ENCODE measurements at regions not wholly inside any gene's neighbourhood (a gene's known extent, or its start where the extent isn't known, plus 50 kb on each side); places are given as distances from the start of the nearest gene placed in this dataset.
"Not testable (repeated sequence)": the region's sequence is repeated elsewhere in the genome, so short reads cannot be mapped to it uniquely, and the experiment has no call there.

- Histone ChIP-seq H3K27me3 (ENCODE audit: low read length) (no peaks in the 10 kb centered on the region), H3K4me1 (ENCODE audit: low read length) (no peaks in the 10 kb centered on the region), H3K4me3 (ENCODE audit: low read length) (no peak overlapping the region), H4K20me1 (ENCODE audit: insufficient read depth, low read depth, low read length) (no peaks in the 10 kb centered on the region), H3K9ac (ENCODE audit: low read length) (no peak overlapping the region), H3K79me2 (ENCODE audit: low read length) (no peaks in the 10 kb centered on the region), H2AFZ (ENCODE audit: low read length) (no peak overlapping the region), H3K4me2 (ENCODE audit: low read depth, low read length, poor library complexity, severe bottlenecking) (no peak overlapping the region), H3K9me2 (replicated peaks; ENCODE audit: insufficient read depth, low read length) (no peaks in the 10 kb centered on the region), H3K9me3 (ENCODE audit: low read length) (peaks cover 23% of the 10 kb centered on the region), H3K36me3 (ENCODE audit: insufficient read depth, low read length) (no peaks in the 10 kb centered on the region), H3K27ac (ENCODE audit: low read length) (no peak overlapping the region)
- DNase-seq = no peak
Measured at GRCh38 chr7:51817694-51818225, 501.2 kb upstream of the COBL start.

GRCh38 chr7:51805783-51806431 lies 489.3 kb upstream of the COBL start:
- not testable (repeated sequence) for H3K4me2 ChIP-seq (ENCODE audit: low read depth, low read length, poor library complexity, severe bottlenecking); DNase-seq; H3K27me3 ChIP-seq (ENCODE audit: low read length); H3K4me1 ChIP-seq (ENCODE audit: low read length); H3K36me3 ChIP-seq (ENCODE audit: insufficient read depth, low read length); H3K4me3 ChIP-seq (ENCODE audit: low read length); H2AFZ ChIP-seq (ENCODE audit: low read length); H3K27ac ChIP-seq (ENCODE audit: low read length); H3K9me2 ChIP-seq (replicated peaks; ENCODE audit: insufficient read depth, low read length); H3K9me3 ChIP-seq (ENCODE audit: low read length); H3K9ac ChIP-seq (ENCODE audit: low read length); H3K79me2 ChIP-seq (ENCODE audit: low read length); H4K20me1 ChIP-seq (ENCODE audit: insufficient read depth, low read depth, low read length)

GRCh38 chr7:51802718-51803117 lies 486.1 kb upstream of the COBL start:
- no peaks in the 10 kb centered on the region for H4K20me1 ChIP-seq (ENCODE audit: insufficient read depth, low read depth, low read length)
- H3K4me2 ChIP-seq (ENCODE audit: low read depth, low read length, poor library complexity, severe bottlenecking) = no peak overlapping the region
- H3K27ac ChIP-seq (ENCODE audit: low read length) = no peak overlapping the region

GRCh38 chr7:51797371-51797770 lies 480.8 kb upstream of the COBL start:
- DNase-seq = no peak
- Histone ChIP-seq H3K79me2 (ENCODE audit: low read length) (no peaks in the 10 kb centered on the region), H3K27me3 (ENCODE audit: low read length) (no peaks in the 10 kb centered on the region), H2AFZ (ENCODE audit: low read length) (no peak overlapping the region), H3K36me3 (ENCODE audit: insufficient read depth, low read length) (no peaks in the 10 kb centered on the region), H3K9me3 (ENCODE audit: low read length) (peaks cover 11% of the 10 kb centered on the region), H4K20me1 (ENCODE audit: insufficient read depth, low read depth, low read length) (no peaks in the 10 kb centered on the region), H3K4me1 (ENCODE audit: low read length) (no peaks in the 10 kb centered on the region), H3K9me2 (replicated peaks; ENCODE audit: insufficient read depth, low read length) (no peaks in the 10 kb centered on the region), H3K4me2 (ENCODE audit: low read depth, low read length, poor library complexity, severe bottlenecking) (no peak overlapping the region), H3K4me3 (ENCODE audit: low read length) (no peak overlapping the region), H3K27ac (ENCODE audit: low read length) (no peak overlapping the region), H3K9ac (ENCODE audit: low read length) (no peak overlapping the region)

More at GRCh38 chr7:51802718-51803117, 486.1 kb upstream of the COBL start:
- Histone ChIP-seq H3K4me3 (ENCODE audit: low read length) (no peak overlapping the region), H3K9ac (ENCODE audit: low read length) (no peak overlapping the region), H3K36me3 (ENCODE audit: insufficient read depth, low read length) (no peaks in the 10 kb centered on the region), H3K9me3 (ENCODE audit: low read length) (peaks cover 5% of the 10 kb centered on the region; the same call in 1 of the 2 replicates), H3K9me2 (replicated peaks; ENCODE audit: insufficient read depth, low read length) (no peaks in the 10 kb centered on the region), H3K79me2 (ENCODE audit: low read length) (no peaks in the 10 kb centered on the region), H3K27me3 (ENCODE audit: low read length) (no peaks in the 10 kb centered on the region), H3K4me1 (ENCODE audit: low read length) (no peaks in the 10 kb centered on the region), H2AFZ (ENCODE audit: low read length) (no peak overlapping the region)
- no peak for DNase-seq

GRCh38 chr7:51792796-51793195 lies 476.2 kb upstream of the COBL start:
- no peak overlapping the region for H3K9ac ChIP-seq (ENCODE audit: low read length)
- no peak overlapping the region for H3K27ac ChIP-seq (ENCODE audit: low read length)
- H3K27me3 ChIP-seq (ENCODE audit: low read length) = no peaks in the 10 kb centered on the region
- H3K4me1 ChIP-seq (ENCODE audit: low read length) = no peaks in the 10 kb centered on the region
- no peak overlapping the region for H3K4me3 ChIP-seq (ENCODE audit: low read length)
- H3K4me2 ChIP-seq (ENCODE audit: low read depth, low read length, poor library complexity, severe bottlenecking) = no peak overlapping the region
- H3K9me3 ChIP-seq (ENCODE audit: low read length) = peaks cover 10% of the 10 kb centered on the region
- no peaks in the 10 kb centered on the region for H3K79me2 ChIP-seq (ENCODE audit: low read length)
- no peaks in the 10 kb centered on the region for H4K20me1 ChIP-seq (ENCODE audit: insufficient read depth, low read depth, low read length)
- H2AFZ ChIP-seq (ENCODE audit: low read length) = no peak overlapping the region
- H3K9me2 ChIP-seq (replicated peaks; ENCODE audit: insufficient read depth, low read length) = no peaks in the 10 kb centered on the region
- H3K36me3 ChIP-seq (ENCODE audit: insufficient read depth, low read length) = no peaks in the 10 kb centered on the region
- no peak for DNase-seq

- Histone ChIP-seq H3K4me1 (ENCODE audit: low read length) (no peaks in the 10 kb centered on the region), H3K9me3 (ENCODE audit: low read length) (peaks cover 7% of the 10 kb centered on the region), H3K4me2 (ENCODE audit: low read depth, low read length, poor library complexity, severe bottlenecking) (no peak overlapping the region), H3K27ac (ENCODE audit: low read length) (no peak overlapping the region), H3K9ac (ENCODE audit: low read length) (no peak overlapping the region), H4K20me1 (ENCODE audit: insufficient read depth, low read depth, low read length) (no peaks in the 10 kb centered on the region), H2AFZ (ENCODE audit: low read length) (no peak overlapping the region), H3K4me3 (ENCODE audit: low read length) (no peak overlapping the region), H3K36me3 (ENCODE audit: insufficient read depth, low read length) (no peaks in the 10 kb centered on the region), H3K27me3 (ENCODE audit: low read length) (no peaks in the 10 kb centered on the region), H3K79me2 (ENCODE audit: low read length) (no peaks in the 10 kb centered on the region), H3K9me2 (replicated peaks; ENCODE audit: insufficient read depth, low read length) (no peaks in the 10 kb centered on the region)
- no peak for DNase-seq
Measured at GRCh38 chr7:51789489-51789888, 472.9 kb upstream of the COBL start.

GRCh38 chr7:51786284-51786683 lies 469.7 kb upstream of the COBL start:
- H3K79me2 ChIP-seq (ENCODE audit: low read length) = no peaks in the 10 kb centered on the region
- no peak overlapping the region for H2AFZ ChIP-seq (ENCODE audit: low read length)
- no peak overlapping the region for H3K4me2 ChIP-seq (ENCODE audit: low read depth, low read length, poor library complexity, severe bottlenecking)
- peaks cover 9% of the 10 kb centered on the region for H3K9me3 ChIP-seq (ENCODE audit: low read length)
- no peaks in the 10 kb centered on the region for H3K36me3 ChIP-seq (ENCODE audit: insufficient read depth, low read length)
- no peaks in the 10 kb centered on the region for H3K27me3 ChIP-seq (ENCODE audit: low read length)
- H3K4me1 ChIP-seq (ENCODE audit: low read length) = no peaks in the 10 kb centered on the region
- DNase-seq = no peak
- H4K20me1 ChIP-seq (ENCODE audit: insufficient read depth, low read depth, low read length) = no peaks in the 10 kb centered on the region
- H3K9me2 ChIP-seq (replicated peaks; ENCODE audit: insufficient read depth, low read length) = no peaks in the 10 kb centered on the region
- no peak overlapping the region for H3K9ac ChIP-seq (ENCODE audit: low read length)
- H3K27ac ChIP-seq (ENCODE audit: low read length) = no peak overlapping the region
- no peak overlapping the region for H3K4me3 ChIP-seq (ENCODE audit: low read length)

GRCh38 chr7:51785876-51786275 lies 469.3 kb upstream of the COBL start:
- Histone ChIP-seq H3K9ac (ENCODE audit: low read length) (no peak overlapping the region), H3K4me3 (ENCODE audit: low read length) (no peak overlapping the region), H3K9me2 (replicated peaks; ENCODE audit: insufficient read depth, low read length) (no peaks in the 10 kb centered on the region), H3K4me1 (ENCODE audit: low read length) (no peaks in the 10 kb centered on the region), H3K79me2 (ENCODE audit: low read length) (no peaks in the 10 kb centered on the region), H3K36me3 (ENCODE audit: insufficient read depth, low read length) (no peaks in the 10 kb centered on the region), H4K20me1 (ENCODE audit: insufficient read depth, low read depth, low read length) (no peaks in the 10 kb centered on the region), H3K27ac (ENCODE audit: low read length) (no peak overlapping the region), H3K4me2 (ENCODE audit: low read depth, low read length, poor library complexity, severe bottlenecking) (no peak overlapping the region), H3K27me3 (ENCODE audit: low read length) (no peaks in the 10 kb centered on the region), H2AFZ (ENCODE audit: low read length) (no peak overlapping the region), H3K9me3 (ENCODE audit: low read length) (peaks cover 13% of the 10 kb centered on the region)
- DNase-seq = no peak

Measured in Karpas-422 (cell line).